ENCODE measurements at regions not wholly inside any gene's neighbourhood (a gene's known extent, or its start where the extent isn't known, plus 50 kb on each side); places are given as distances from the start of the nearest gene placed in this dataset.
"Not testable (repeated sequence)": the region's sequence is repeated elsewhere in the genome, so short reads cannot be mapped to it uniquely, and the experiment has no call there.

DNA sequence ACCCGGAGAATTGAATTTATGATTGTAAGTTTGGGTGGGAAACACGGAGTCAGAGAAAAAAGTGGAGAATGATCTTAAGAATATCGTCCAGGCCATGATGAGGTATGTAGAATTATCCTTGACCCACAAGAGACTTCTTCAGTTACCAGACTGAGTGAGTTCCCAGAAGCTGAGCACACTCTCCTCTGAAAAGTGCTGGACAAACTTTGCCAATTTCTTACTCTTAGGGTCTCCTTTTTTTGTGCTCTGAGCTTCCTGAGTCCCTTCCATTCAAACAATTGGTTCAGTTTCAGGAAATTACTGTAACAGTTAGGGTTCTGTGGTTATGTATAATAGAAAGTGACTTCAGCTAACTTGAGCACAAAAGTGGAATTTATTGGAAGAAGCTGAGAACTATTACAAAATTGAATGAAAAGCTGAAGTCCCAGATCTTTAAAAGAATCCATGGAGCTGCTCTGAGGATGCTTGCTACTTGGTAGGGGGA lies 50.6 kb upstream of the EHBP1 start:
- H3K27ac ChIP-seq (ENCODE audit: low read depth, low read length) = no peak overlapping the region
- no peak overlapping the region for H2BK120ac ChIP-seq (ENCODE audit: low read depth, low read length)
- no peak overlapping the region for H3K4me3 ChIP-seq (ENCODE audit: low read length)
- no peak overlapping the region for H2BK15ac ChIP-seq (replicated peaks; ENCODE audit: low read depth)
- no peaks in the 10 kb centered on the region for H3K79me2 ChIP-seq (ENCODE audit: control insufficient read depth, insufficient read depth, low read length)
- DNase-seq = no peak
- WGBS (ENCODE audit: extremely low coverage, insufficient coverage, low lambda C conversion rate) = no CpG with 5 or more reads among the region's 3 CpGs
- H3K4me2 ChIP-seq (ENCODE audit: low read length) = no peak overlapping the region
- no peaks in the 10 kb centered on the region for H3K36me3 ChIP-seq (ENCODE audit: control insufficient read depth, insufficient read depth, low read length)
- H3K9ac ChIP-seq (ENCODE audit: low read length) = no peak overlapping the region
- no peak overlapping the region for H3K56ac ChIP-seq (ENCODE audit: low read length)
- no peak overlapping the region for H2AK5ac ChIP-seq (ENCODE audit: low read length)
- H3K4me1 ChIP-seq (ENCODE audit: control insufficient read depth, low read depth, low read length) = no peaks in the 10 kb centered on the region
- H3K79me1 ChIP-seq (ENCODE audit: low read length) = no peaks in the 10 kb centered on the region
- H3K4ac ChIP-seq (ENCODE audit: low read depth, low read length) = no peak overlapping the region
- no peak overlapping the region for H3K18ac ChIP-seq (ENCODE audit: low read length)
- no peak overlapping the region for H2BK5ac ChIP-seq (ENCODE audit: low read length)
- no peak overlapping the region for H3K23ac ChIP-seq (ENCODE audit: low read length)
- no peak overlapping the region for H4K5ac ChIP-seq (ENCODE audit: low read length)
- no peaks in the 10 kb centered on the region for H3K27me3 ChIP-seq (ENCODE audit: insufficient read depth, low read length, poor library complexity)
- H4K8ac ChIP-seq (ENCODE audit: low read depth, low read length) = no peak overlapping the region

GRCh38 chr2:62654423-62654791 lies 51.1 kb upstream of the EHBP1 start:
- no CpG with 5 or more reads among the region's 3 CpGs for WGBS (ENCODE audit: extremely low coverage, insufficient coverage, low lambda C conversion rate)
- no peaks in the 10 kb centered on the region for H3K4me1 ChIP-seq (ENCODE audit: control insufficient read depth, low read depth, low read length)
- no peaks in the 10 kb centered on the region for H3K27me3 ChIP-seq (ENCODE audit: insufficient read depth, low read length, poor library complexity)
- no peak overlapping the region for H3K4ac ChIP-seq (ENCODE audit: low read depth, low read length)
- H2BK120ac ChIP-seq (ENCODE audit: low read depth, low read length) = no peak overlapping the region
- no peak overlapping the region for H4K8ac ChIP-seq (ENCODE audit: low read depth, low read length)
- H3K27ac ChIP-seq (ENCODE audit: low read depth, low read length) = no peak overlapping the region
- no peak overlapping the region for H4K5ac ChIP-seq (ENCODE audit: low read length)
- no peak overlapping the region for H2BK15ac ChIP-seq (replicated peaks; ENCODE audit: low read depth)
- no peak overlapping the region for H3K9ac ChIP-seq (ENCODE audit: low read length)
- H3K56ac ChIP-seq (ENCODE audit: low read length) = no peak overlapping the region
- H3K18ac ChIP-seq (ENCODE audit: low read length) = no peak overlapping the region
- no peaks in the 10 kb centered on the region for H3K36me3 ChIP-seq (ENCODE audit: control insufficient read depth, insufficient read depth, low read length)
- H3K79me1 ChIP-seq (ENCODE audit: low read length) = no peaks in the 10 kb centered on the region
- DNase-seq = no peak
- no peak overlapping the region for H3K4me3 ChIP-seq (ENCODE audit: low read length)
- H2BK5ac ChIP-seq (ENCODE audit: low read length) = no peak overlapping the region
- no peak overlapping the region for H2AK5ac ChIP-seq (ENCODE audit: low read length)
- H3K4me2 ChIP-seq (ENCODE audit: low read length) = no peak overlapping the region
- H3K23ac ChIP-seq (ENCODE audit: low read length) = no peak overlapping the region
- no peaks in the 10 kb centered on the region for H3K79me2 ChIP-seq (ENCODE audit: control insufficient read depth, insufficient read depth, low read length)

DNA sequence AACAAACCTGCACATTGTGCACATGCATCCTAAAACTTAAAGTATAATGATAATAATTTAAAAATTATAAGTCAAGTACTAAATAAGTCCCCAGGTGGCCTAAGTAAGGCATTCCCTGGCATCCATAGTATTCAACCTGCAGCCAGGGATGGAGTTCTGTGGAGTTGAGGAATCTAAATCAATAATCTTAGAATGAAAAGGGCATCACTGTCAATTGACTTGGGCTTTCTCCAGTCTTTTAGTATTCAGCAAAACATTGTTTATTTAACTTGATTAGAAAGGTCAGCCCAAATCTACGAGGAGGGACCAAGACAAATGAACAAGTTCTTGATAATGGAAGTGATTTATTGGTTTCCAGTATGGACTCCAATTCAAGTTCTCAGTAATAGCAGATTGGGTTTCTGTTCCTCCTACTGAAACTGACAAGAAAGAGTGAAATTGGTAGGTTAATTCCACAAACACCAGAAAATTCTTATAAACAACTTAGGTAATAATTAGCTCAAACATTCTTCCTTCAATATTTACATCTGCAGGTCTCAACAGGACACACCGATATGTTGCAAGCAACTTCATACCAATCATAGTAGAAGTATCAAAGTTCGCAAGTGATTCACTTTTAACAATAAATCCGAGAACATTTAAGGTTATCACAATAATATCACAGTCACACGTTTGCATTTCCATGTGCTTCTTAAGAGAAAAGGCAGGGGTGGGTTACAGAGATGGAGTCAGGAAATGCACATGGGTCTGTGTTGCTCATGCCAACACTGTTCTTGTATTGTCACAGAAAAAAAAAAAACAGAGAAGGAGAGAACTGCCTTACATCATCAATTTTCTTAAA lies 51.7 kb upstream of the EHBP1 start:
- Histone ChIP-seq H3K18ac (ENCODE audit: low read length) (no peak overlapping the region), H3K23ac (ENCODE audit: low read length) (no peak overlapping the region), H3K9ac (ENCODE audit: low read length) (no peak overlapping the region), H3K79me1 (ENCODE audit: low read length) (no peaks in the 10 kb centered on the region), H3K56ac (ENCODE audit: low read length) (no peak overlapping the region), H2AK5ac (ENCODE audit: low read length) (no peak overlapping the region), H3K4ac (ENCODE audit: low read depth, low read length) (no peak overlapping the region), H2BK5ac (ENCODE audit: low read length) (no peak overlapping the region), H4K5ac (ENCODE audit: low read length) (no peak overlapping the region), H2BK15ac (replicated peaks; ENCODE audit: low read depth) (no peak overlapping the region), H3K4me1 (ENCODE audit: control insufficient read depth, low read depth, low read length) (no peaks in the 10 kb centered on the region), H2BK120ac (ENCODE audit: low read depth, low read length) (no peak overlapping the region), H4K8ac (ENCODE audit: low read depth, low read length) (no peak overlapping the region), H3K4me2 (ENCODE audit: low read length) (no peak overlapping the region), H3K27ac (ENCODE audit: low read depth, low read length) (no peak overlapping the region), H3K4me3 (ENCODE audit: low read length) (no peak overlapping the region), H3K79me2 (ENCODE audit: control insufficient read depth, insufficient read depth, low read length) (no peaks in the 10 kb centered on the region), H3K36me3 (ENCODE audit: control insufficient read depth, insufficient read depth, low read length) (no peaks in the 10 kb centered on the region), H3K27me3 (ENCODE audit: insufficient read depth, low read length, poor library complexity) (no peaks in the 10 kb centered on the region)
- no CpG with 5 or more reads among the region's 5 CpGs for WGBS (ENCODE audit: extremely low coverage, insufficient coverage, low lambda C conversion rate)
- no peak for DNase-seq

DNA sequence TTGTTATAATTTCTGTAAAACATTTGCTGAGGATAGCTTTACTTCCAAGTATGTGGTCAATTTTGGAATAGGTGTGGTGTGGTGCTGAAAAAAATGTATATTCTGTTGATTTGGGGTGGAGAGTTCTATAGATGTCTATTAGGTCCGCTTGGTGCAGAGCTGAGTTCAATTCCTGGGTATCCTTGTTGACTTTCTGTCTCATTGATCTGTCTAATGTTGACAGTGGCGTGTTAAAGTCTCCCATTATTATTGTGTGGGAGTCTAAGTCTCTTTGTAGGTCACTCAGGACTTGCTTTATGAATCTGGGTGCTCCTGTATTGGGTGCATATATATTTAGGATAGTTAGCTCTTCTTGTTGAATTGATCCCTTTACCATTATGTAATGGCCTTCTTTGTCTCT lies 56.4 kb upstream of the EHBP1 start:
- not testable (repeated sequence) for H4K8ac ChIP-seq (ENCODE audit: low read depth, low read length); H3K4me1 ChIP-seq (ENCODE audit: control insufficient read depth, low read depth, low read length); H2BK120ac ChIP-seq (ENCODE audit: low read depth, low read length); H3K27ac ChIP-seq (ENCODE audit: low read depth, low read length); H3K56ac ChIP-seq (ENCODE audit: low read length); H2BK15ac ChIP-seq (replicated peaks; ENCODE audit: low read depth); H2AK5ac ChIP-seq (ENCODE audit: low read length); H3K4me3 ChIP-seq (ENCODE audit: low read length); H2BK5ac ChIP-seq (ENCODE audit: low read length); H3K79me2 ChIP-seq (ENCODE audit: control insufficient read depth, insufficient read depth, low read length); H3K4me2 ChIP-seq (ENCODE audit: low read length); H3K79me1 ChIP-seq (ENCODE audit: low read length); H3K23ac ChIP-seq (ENCODE audit: low read length); DNase-seq; H3K18ac ChIP-seq (ENCODE audit: low read length); H3K4ac ChIP-seq (ENCODE audit: low read depth, low read length); H4K5ac ChIP-seq (ENCODE audit: low read length); H3K9ac ChIP-seq (ENCODE audit: low read length); H3K36me3 ChIP-seq (ENCODE audit: control insufficient read depth, insufficient read depth, low read length); H3K27me3 ChIP-seq (ENCODE audit: insufficient read depth, low read length, poor library complexity)
- WGBS (ENCODE audit: extremely low coverage, insufficient coverage, low lambda C conversion rate) = no CpG with 5 or more reads among the region's 2 CpGs

DNA sequence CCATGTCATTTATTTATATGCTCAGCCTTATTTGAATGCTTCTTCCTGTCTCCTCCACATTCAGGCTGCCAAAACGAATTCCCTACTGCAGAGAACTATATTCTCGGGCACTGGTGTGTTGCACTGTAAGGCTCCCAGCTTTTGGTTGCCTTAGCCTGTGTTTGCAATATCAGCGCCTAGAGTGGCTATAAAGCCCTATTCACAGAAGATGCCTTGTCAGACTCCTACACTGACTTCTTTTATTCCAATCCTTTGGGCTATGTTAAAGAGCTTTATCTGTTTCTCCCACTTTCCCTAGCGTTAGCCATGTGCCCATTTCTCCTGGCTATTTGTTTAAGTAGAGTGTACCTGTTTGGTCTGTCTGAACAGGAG lies 62.4 kb upstream of the EHBP1 start:
- no CpG with 5 or more reads among the region's 4 CpGs for WGBS (ENCODE audit: extremely low coverage, insufficient coverage, low lambda C conversion rate)

More for the DNA sequence above, 62.4 kb upstream of the EHBP1 start:
- Histone ChIP-seq H2BK15ac (replicated peaks; ENCODE audit: low read depth) (no peak overlapping the region), H3K18ac (ENCODE audit: low read length) (no peak overlapping the region), H3K36me3 (ENCODE audit: control insufficient read depth, insufficient read depth, low read length) (no peaks in the 10 kb centered on the region), H3K4ac (ENCODE audit: low read depth, low read length) (no peak overlapping the region), H4K8ac (ENCODE audit: low read depth, low read length) (no peak overlapping the region), H3K27ac (ENCODE audit: low read depth, low read length) (no peak overlapping the region), H3K56ac (ENCODE audit: low read length) (no peak overlapping the region), H3K9ac (ENCODE audit: low read length) (no peak overlapping the region), H3K4me1 (ENCODE audit: control insufficient read depth, low read depth, low read length) (no peaks in the 10 kb centered on the region), H4K5ac (ENCODE audit: low read length) (no peak overlapping the region), H3K23ac (ENCODE audit: low read length) (no peak overlapping the region), H3K79me1 (ENCODE audit: low read length) (no peaks in the 10 kb centered on the region), H3K4me3 (ENCODE audit: low read length) (no peak overlapping the region), H2AK5ac (ENCODE audit: low read length) (no peak overlapping the region), H3K27me3 (ENCODE audit: insufficient read depth, low read length, poor library complexity) (no peaks in the 10 kb centered on the region), H2BK120ac (ENCODE audit: low read depth, low read length) (no peak overlapping the region), H3K79me2 (ENCODE audit: control insufficient read depth, insufficient read depth, low read length) (no peaks in the 10 kb centered on the region), H2BK5ac (ENCODE audit: low read length) (no peak overlapping the region), H3K4me2 (ENCODE audit: low read length) (no peak overlapping the region)
- no peak for DNase-seq

Data from mesendoderm (in vitro differentiated cells).